GM12892 (cell line): ENCODE measurements at regions not wholly inside any gene's neighbourhood (a gene's known extent, or its start where the extent isn't known, plus 50 kb on each side); places are given as distances from the start of the nearest gene placed in this dataset.

ENCODE experiments used
- POLR2A ChIP-seq: IDR thresholded peaks from 2 replicates; pipeline ENCODE4 v1.6.1; 2011; ENCODE audit warnings: low read depth, low read length, control low read depth
- POLR2AphosphoS5 ChIP-seq: IDR thresholded peaks from 2 replicates; pipeline ENCODE4 v1.6.1; 2011; ENCODE audit warnings: low read depth, low read length, control low read depth

DNA sequence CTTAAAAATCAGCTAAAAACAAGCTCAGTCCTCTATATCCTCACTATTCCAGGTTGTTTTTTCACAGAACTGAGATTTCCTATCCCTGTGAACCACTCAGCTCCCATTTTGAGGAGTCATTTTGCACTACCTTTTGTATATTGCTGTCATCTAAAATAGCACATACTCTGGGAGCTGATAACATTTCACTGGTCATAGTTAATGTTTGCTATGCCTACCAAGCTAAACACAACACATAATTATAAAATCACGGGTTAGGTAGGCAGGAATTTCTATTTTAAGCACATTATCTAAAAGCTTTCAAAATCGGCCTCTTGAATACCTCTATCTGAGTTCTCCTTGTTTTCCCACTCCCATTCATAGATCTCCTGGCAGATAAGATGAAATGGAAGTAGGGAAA is 882.0 kb upstream of the INTU start:
- TF ChIP-seq POLR2AphosphoS5 = no peak
- no peak for TF ChIP-seq POLR2A
